OCI-LY3 (cell line): ENCODE measurements at regions not wholly inside any gene's neighbourhood (a gene's known extent, or its start where the extent isn't known, plus 50 kb on each side); places are given as distances from the start of the nearest gene placed in this dataset.

Experiments used
- H2AFZ ChIP-seq: fragments of 200-600, 300-600 bp; shearing (Covaris generic); 2 replicates; pipeline ENCODE4 v1.6.0; 2014; ENCODE audit warnings: antibody characterized with exemption, low read depth, low read length
- H3K27ac ChIP-seq: fragments of 200-600, 300-600 bp; sonication (generic); 2 replicates; pipeline ENCODE4 v1.5.1; 2014; ENCODE audit warnings: mild to moderate bottlenecking, low read length, moderate library complexity, mixed read lengths
- H3K27me3 ChIP-seq: fragments of 200-600, 300-600 bp; sonication (generic); 2 replicates; pipeline ENCODE4 v1.6.1; 2014; ENCODE audit warnings: low read depth, low read length, mixed read lengths
- H3K36me3 ChIP-seq: fragments of 200-600, 300-600 bp; sonication (generic); replicated peaks from 2 replicates; pipeline ENCODE3; 2014; ENCODE audit warnings: low read depth, low read length, mixed read lengths
- H3K4me1 ChIP-seq: fragments of 300-600, 200-600 bp; sonication (generic); 2 replicates; pipeline ENCODE4 v1.6.1; 2014; ENCODE audit warnings: low read length, mixed read lengths
- H3K4me2 ChIP-seq: fragments of 200-600, 300-600 bp; sonication (generic); 2 replicates; pipeline ENCODE4 v1.6.1; 2014; ENCODE audit warnings: low read length, mixed read lengths
- H3K4me3 ChIP-seq: fragments of 300-600, 200-600 bp; sonication (generic); 2 replicates; pipeline ENCODE4 v1.5.1; 2014; ENCODE audit warnings: antibody characterized with exemption, mild to moderate bottlenecking, low read length, moderate library complexity
- H3K79me2 ChIP-seq: fragments of 300-600, 200-600 bp; shearing (Covaris generic); 2 replicates; pipeline ENCODE4 v1.6.1; 2014; ENCODE audit warnings: mild to moderate bottlenecking, low read length, mixed read lengths
- H3K9ac ChIP-seq: fragments of 300-600, 200-600 bp; shearing (Covaris generic); 2 replicates; pipeline ENCODE4 v1.6.0; 2014; ENCODE audit warnings: mild to moderate bottlenecking, low read length, moderate library complexity
- H3K9me3 ChIP-seq: fragments of 200-600, 300-600 bp; shearing (Covaris generic); 2 replicates; pipeline ENCODE4 v1.6.1; 2014; ENCODE audit warnings: low read length, mixed read lengths; ENCODE audit not compliant: insufficient read depth
- H4K20me1 ChIP-seq: fragments of 200-600, 300-600 bp; sonication (generic); 2 replicates; pipeline ENCODE4 v1.6.1; 2016; ENCODE audit warnings: low read length, mixed read lengths; ENCODE audit not compliant: insufficient read depth
- CTCF ChIP-seq: fragments of 200-600, 300-600 bp; sonication (generic); IDR thresholded peaks from 2 replicates; pipeline ENCODE4 v1.5.1; 2014; ENCODE audit warnings: antibody characterized with exemption, low read length, low read depth
- EZH2phosphoT487 ChIP-seq: fragments of 200-600 bp; shearing (Covaris generic); IDR thresholded peaks from 2 replicates; pipeline ENCODE4 v1.6.1; 2018; ENCODE audit warnings: antibody characterized with exemption, mixed run types, low read depth

GRCh38 chr21:27831177-27831576 is 864.3 kb upstream of the ADAMTS5 start:
- no peak overlapping the region for H3K4me3 ChIP-seq
- H3K4me2 ChIP-seq, result no peak overlapping the region
- H3K9ac ChIP-seq, result no peak overlapping the region
- H3K4me1 ChIP-seq, result no peaks in the 10 kb centered on the region
- no peak for TF ChIP-seq CTCF
- no peak for TF ChIP-seq EZH2phosphoT487
- no peaks in the 10 kb centered on the region for H4K20me1 ChIP-seq
- no peak overlapping the region for H3K27ac ChIP-seq
- H2AFZ ChIP-seq, result no peak overlapping the region
- H3K27me3 ChIP-seq, result no peaks in the 10 kb centered on the region
- H3K79me2 ChIP-seq, result no peaks in the 10 kb centered on the region
- no peaks in the 10 kb centered on the region for H3K9me3 ChIP-seq
- H3K36me3 ChIP-seq, result no peaks in the 10 kb centered on the region

DNA sequence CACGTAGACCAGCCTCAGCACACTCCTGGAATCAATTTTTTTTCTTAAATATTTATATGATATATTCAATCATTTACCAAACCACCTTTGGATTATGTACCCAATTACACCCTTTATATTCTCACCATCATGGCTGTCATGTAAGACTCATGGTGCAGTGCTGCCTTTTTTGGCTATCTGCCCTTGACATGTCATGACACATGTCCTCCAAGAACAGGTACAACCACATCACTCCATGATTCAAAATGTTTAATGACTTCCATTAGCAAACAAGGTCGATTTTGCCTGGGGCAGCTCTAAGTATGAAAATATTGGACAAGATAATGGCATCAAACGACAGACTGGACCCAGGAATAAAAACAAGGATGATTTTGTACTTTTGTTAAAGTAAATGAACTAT is 861.1 kb upstream of the ADAMTS5 start:
- Histone ChIP-seq H3K4me2 (no peak overlapping the region), H3K4me3 (no peak overlapping the region), H3K4me1 (no peaks in the 10 kb centered on the region), H3K9me3 (no peaks in the 10 kb centered on the region), H3K36me3 (no peaks in the 10 kb centered on the region), H2AFZ (no peak overlapping the region), H3K27me3 (no peaks in the 10 kb centered on the region), H3K79me2 (no peaks in the 10 kb centered on the region), H4K20me1 (no peaks in the 10 kb centered on the region), H3K9ac (no peak overlapping the region), H3K27ac (no peak overlapping the region)
- no peak for TF ChIP-seq CTCF
- no peak for TF ChIP-seq EZH2phosphoT487

- TF ChIP-seq CTCF, result no peak
- no peak for TF ChIP-seq EZH2phosphoT487
Measured at GRCh38 chr21:27825035-27825434, 858.1 kb upstream of the ADAMTS5 start.

GRCh38 chr21:27823652-27824201 is 856.8 kb upstream of the ADAMTS5 start:
- no peaks in the 10 kb centered on the region for H3K4me1 ChIP-seq
- no peaks in the 10 kb centered on the region for H3K79me2 ChIP-seq
- H3K36me3 ChIP-seq, result no peaks in the 10 kb centered on the region
- TF ChIP-seq CTCF (no peak), EZH2phosphoT487 (no peak)
- no peak overlapping the region for H3K9ac ChIP-seq
- H3K4me2 ChIP-seq, result no peak overlapping the region
- H3K27me3 ChIP-seq, result no peaks in the 10 kb centered on the region
- no peak overlapping the region for H2AFZ ChIP-seq
- H4K20me1 ChIP-seq, result no peaks in the 10 kb centered on the region
- no peak overlapping the region for H3K4me3 ChIP-seq
- H3K9me3 ChIP-seq, result no peaks in the 10 kb centered on the region
- H3K27ac ChIP-seq, result no peak overlapping the region

More at GRCh38 chr21:27825035-27825434, 858.1 kb upstream of the ADAMTS5 start:
- Histone ChIP-seq H3K36me3 (no peaks in the 10 kb centered on the region), H3K4me3 (no peak overlapping the region), H3K9me3 (no peaks in the 10 kb centered on the region), H3K27me3 (no peaks in the 10 kb centered on the region), H3K27ac (no peak overlapping the region), H3K4me2 (no peak overlapping the region; the same call in 1 of the 2 replicates), H3K9ac (no peak overlapping the region), H3K4me1 (no peaks in the 10 kb centered on the region), H4K20me1 (no peaks in the 10 kb centered on the region), H2AFZ (peak overlapping the region; percentile 23; the same call in 1 of the 2 replicates), H3K79me2 (no peaks in the 10 kb centered on the region)
